Fibroblast of pulmonary artery (primary cell): ENCODE measurements at regions not wholly inside any gene's neighbourhood (a gene's known extent, or its start where the extent isn't known, plus 50 kb on each side); places are given as distances from the start of the nearest gene placed in this dataset.

Experiments used
- DNase-seq: peaks from one replicate; pipeline ENCODE4 v3.0.0-alpha.2; 2010; ENCODE audit warnings: low read depth
- H3K4me3 ChIP-seq: replicated peaks from 2 replicates; pipeline ENCODE4 v1.5.1; 2011; ENCODE audit warnings: low read depth, mild to moderate bottlenecking, control low read depth, low read length, moderate library complexity
- TF ChIP-seq, protein P1 (sequence below): IDR thresholded peaks from 2 replicates; pipeline ENCODE4 v1.5.1; 2011; ENCODE audit warnings: mild to moderate bottlenecking, control low read depth, low read length, inconsistent platforms; ENCODE audit errors: missing control alignments

DNA sequence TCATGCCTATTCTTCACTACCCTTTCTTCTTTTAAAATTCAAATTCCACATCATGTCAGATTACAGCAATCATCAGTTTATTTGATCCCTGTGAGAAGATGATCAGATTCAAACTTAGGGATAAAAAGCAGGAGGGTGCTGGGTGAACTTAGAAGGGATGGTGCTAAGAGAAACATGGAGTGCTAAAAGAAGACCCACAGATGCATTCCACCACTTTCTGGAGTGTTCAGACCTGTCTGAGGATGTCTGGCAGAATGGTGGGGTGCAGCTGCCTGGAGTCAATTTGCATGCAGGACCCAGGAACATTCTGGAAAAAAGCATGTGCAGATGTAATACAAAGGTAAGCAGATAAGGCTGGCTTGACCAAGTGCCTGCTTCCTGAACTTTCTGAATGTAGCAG is 372.9 kb upstream of the RUNX1 start:
- TF ChIP-seq, protein P1, sequence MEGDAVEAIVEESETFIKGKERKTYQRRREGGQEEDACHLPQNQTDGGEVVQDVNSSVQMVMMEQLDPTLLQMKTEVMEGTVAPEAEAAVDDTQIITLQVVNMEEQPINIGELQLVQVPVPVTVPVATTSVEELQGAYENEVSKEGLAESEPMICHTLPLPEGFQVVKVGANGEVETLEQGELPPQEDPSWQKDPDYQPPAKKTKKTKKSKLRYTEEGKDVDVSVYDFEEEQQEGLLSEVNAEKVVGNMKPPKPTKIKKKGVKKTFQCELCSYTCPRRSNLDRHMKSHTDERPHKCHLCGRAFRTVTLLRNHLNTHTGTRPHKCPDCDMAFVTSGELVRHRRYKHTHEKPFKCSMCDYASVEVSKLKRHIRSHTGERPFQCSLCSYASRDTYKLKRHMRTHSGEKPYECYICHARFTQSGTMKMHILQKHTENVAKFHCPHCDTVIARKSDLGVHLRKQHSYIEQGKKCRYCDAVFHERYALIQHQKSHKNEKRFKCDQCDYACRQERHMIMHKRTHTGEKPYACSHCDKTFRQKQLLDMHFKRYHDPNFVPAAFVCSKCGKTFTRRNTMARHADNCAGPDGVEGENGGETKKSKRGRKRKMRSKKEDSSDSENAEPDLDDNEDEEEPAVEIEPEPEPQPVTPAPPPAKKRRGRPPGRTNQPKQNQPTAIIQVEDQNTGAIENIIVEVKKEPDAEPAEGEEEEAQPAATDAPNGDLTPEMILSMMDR = no peak
- H3K4me3 ChIP-seq = no peak overlapping the region
- no peak for DNase-seq

DNA sequence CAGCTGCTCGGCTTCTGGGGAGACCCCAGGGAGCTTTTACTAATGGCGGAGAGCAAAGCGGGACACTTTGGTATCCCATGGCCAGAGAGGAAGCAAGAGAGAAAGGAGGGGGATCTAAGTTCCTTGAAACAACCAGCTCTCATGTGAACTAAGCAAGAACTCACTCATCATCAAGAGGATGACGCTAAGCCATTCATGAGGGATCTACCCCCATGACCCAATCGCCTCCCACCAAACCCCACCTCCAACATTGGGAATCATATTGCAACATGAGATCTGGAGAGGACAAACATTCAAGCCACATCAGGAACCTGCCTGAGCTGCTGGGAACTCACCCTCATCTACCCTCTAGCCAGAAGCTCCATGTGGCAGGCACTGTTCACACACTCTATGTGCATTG is 372.1 kb upstream of the RUNX1 start:
- TF ChIP-seq, protein P1 = no peak
- DNase-seq = no peak

DNA sequence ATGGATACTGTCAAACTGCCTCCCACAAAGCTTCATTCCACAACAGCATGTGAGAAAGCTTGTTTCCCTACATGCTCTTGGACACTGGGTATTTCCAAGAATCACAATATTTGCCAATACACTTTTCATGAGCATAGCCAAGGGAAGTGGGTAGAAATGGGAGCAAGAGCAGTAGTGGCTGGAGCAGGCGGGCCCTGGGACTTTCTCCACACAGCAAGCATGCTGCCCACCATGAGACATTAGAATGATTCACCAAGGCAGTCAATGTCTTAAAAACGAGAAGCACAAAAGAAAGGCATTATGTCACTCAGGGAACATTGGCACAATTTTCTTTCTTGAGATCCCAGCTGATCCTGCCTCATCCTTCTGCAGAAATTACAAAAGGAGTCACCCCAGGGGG is 371.6 kb upstream of the RUNX1 start:
- no peak for DNase-seq
- TF ChIP-seq, protein P1 = no peak
- H3K4me3 ChIP-seq = no peak overlapping the region

More for the DNA sequence above, 372.1 kb upstream of the RUNX1 start:
- H3K4me3 ChIP-seq = no peak overlapping the region

DNA sequence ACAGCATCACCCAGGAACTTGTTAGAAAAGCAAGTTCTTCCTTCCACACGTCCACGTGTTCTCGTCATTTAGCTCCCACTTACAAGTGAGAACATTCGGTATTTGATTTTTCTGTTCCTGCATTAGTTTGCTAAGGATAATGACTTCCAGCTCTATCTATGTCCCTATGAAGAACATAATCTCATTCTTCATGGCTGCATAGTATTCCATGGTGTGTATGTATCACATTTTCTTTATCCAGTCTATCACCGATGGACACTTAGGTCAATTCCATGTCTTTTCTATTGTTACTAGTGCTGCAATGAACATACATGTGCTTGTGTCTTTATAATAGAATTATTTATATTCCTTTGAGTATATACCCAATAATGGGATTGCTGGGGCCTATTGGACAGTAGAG is 368.7 kb upstream of the RUNX1 start:
- H3K4me3 ChIP-seq = no peak overlapping the region
- TF ChIP-seq, protein P1 = no peak
- no peak for DNase-seq

DNA sequence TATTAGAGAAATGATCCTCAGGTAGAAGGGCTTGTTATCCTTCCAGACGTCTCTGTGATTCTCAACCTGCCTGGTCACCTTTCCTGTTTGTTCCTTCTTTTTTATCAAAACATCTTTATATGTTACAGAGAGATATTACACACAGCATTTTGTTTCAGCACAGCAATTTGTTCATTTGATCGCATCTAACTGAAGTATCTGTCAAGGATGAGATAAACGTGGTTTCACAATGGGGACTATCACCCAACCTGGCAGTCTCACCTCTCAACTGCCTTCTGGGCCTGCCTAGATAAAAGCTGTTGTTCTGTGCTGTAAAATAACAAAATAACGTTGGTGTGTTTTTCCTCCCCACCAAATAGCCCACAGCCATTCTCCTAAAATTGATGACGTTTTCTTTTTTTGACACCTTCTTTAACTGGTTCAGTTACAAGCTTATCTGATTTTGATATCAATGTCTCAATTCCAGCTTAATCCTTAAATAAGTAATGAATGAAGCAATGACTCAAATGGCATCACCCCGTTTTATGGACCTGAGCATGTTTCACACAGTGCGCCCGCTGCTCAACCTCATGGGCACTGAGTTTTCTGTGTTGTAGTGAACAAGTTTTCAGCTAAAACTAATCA is 367.9 kb upstream of the RUNX1 start:
- no peak overlapping the region for H3K4me3 ChIP-seq
- TF ChIP-seq, protein P1 = no peak
- no peak for DNase-seq

DNA sequence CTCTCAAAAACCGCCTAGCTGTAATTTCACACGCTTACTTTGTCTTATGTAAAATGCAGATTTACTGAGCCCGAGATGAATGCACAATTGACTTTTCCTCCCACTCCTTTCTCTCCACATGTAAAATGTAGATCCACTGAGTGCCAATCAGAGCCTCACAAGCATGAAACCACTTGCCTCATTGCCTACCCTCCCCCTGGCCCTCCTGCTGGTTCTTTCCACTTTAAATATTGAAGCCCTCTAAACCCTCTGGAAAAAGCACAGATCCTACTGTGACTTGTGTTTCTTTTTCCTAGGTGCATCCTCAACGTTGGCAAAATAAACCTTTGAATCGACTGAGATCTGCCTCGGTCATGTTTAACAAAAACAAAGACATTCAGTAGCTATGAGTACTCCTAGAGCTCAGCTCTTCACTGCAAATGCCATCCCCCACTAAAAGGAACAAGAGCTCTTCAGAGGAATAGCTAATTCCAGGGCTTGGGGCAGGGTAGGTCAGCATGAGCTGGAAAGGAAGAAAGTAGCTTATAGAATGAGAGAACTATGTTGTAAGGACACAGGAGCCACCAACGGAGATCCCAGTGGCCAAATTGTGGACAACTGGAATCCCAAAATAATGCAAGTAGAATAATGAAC is 365.5 kb upstream of the RUNX1 start:
- TF ChIP-seq, protein P1 = no peak
- DNase-seq = no peak
- H3K4me3 ChIP-seq = no peak overlapping the region

DNA sequence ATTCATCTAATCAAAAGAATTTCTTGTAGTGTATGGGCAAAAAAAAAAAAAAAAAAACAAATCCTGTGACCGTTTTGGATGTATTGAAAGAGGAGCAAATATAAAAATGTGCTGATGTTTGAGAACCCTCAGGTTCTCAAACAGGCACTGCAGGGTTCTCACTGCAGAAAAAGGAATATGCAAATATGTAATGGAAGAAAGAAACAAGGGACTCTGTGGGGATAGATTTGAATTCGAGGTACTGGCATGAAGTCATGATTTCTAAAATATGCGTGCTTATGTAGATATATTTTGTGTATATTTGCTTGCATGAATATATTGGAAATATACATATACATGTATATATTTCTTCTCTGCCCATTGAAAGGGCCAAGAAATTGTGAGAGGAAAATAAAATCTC is 365.0 kb upstream of the RUNX1 start:
- TF ChIP-seq, protein P1 = no peak
- no peak for DNase-seq

More for the DNA sequence above, 365.0 kb upstream of the RUNX1 start:
- H3K4me3 ChIP-seq = no peak overlapping the region
